ENCODE measurements at regions not wholly inside any gene's neighbourhood (a gene's known extent, or its start where the extent isn't known, plus 50 kb on each side); places are given as distances from the start of the nearest gene placed in this dataset.

DNA sequence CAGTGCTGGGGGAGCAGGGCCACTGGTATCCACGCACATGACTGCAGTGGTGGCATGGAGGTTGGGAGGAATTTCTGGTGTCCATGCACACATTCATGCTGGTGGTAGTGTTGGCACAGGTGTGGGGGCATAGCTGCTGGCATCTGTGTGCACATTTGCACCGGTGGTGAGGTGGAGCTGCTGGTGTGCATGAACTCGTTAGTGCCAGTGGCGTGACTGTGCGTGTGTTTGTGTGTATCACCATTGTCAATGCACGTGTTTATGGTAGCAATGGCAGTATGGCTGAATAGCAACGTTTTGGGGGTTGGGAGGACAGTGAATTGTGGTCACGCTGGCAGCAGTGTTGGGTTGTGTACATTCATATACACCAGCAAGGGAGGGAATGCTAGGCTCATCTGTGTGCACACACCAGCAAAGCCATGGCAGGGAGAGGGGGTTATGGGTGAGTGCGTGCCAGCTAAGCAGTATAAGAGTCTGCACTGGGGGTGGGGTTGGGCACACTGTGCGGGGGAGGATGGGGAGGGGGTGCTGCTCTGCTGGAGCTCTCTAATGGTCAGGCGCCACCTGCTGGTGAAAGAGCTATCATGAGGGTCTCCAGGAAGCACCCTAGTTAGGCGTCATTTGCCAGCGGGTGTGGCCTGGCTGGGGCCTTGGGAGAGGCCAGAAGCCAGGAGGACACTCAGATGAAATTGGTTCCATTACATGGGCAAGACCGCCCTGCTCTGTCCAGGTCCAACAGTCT, 626.1 kb upstream of the ID4 start:
- BruUV-seq (replicated peaks) = no TSS peak
- Histone ChIP-seq H3K9ac (ENCODE audit: low read length) (no peak overlapping the region), H4K20me1 (ENCODE audit: insufficient read depth) (no peaks in the 10 kb centered on the region), H3K4me3 (replicated peaks in 1 of 2; ENCODE audit: low read depth in 1 of 2, low read length in 2 of 2) (no peak overlapping the region), H3K4me1 (ENCODE audit: control insufficient read depth in 1 of 2, insufficient read depth in 2 of 2, low read length in 2 of 2) (0 out of 4 replicates have a peak, but pooled peaks cover 0 to 3% of the 10 kb centered on the region in 2 experiments), H2AFZ (ENCODE audit: low read depth, low read length, poor library complexity, severe bottlenecking) (no peak overlapping the region), H3K4me2 (ENCODE audit: low read length) (no peak overlapping the region), H3K27ac (ENCODE audit: low read depth, low read length) (no peak overlapping the region), H3K36me3 (ENCODE audit: control insufficient read depth in 1 of 2, insufficient read depth in 2 of 2, low read length in 2 of 2) (no peaks in the 10 kb centered on the region), H3K9me2 (ENCODE audit: insufficient read depth) (no peaks in the 10 kb centered on the region), H3K9me3 (ENCODE audit: control insufficient read depth in 1 of 2, insufficient read depth in 1 of 2, low read depth in 1 of 2, low read length in 2 of 2) (no peaks in the 10 kb centered on the region), H3K79me2 (ENCODE audit: insufficient read depth, low read length) (no peaks in the 10 kb centered on the region), H3K27me3 (ENCODE audit: insufficient read depth, low read length) (no peaks in the 10 kb centered on the region)
- ChIA-PET RAD21 (ENCODE audit: low non-redundant PET in 1 of 2, low total read pairs in 2 of 2, uncharacterized antibody in 2 of 2, unreplicated experiment in 2 of 2) (no interaction called here), POLR2A (no interaction called here), CTCF (interaction anchor here (1.0 kb wide), 1 partner anchor 186 kb away, joined by 6 read pairs; no protein-coding TSS in a partner anchor)
- DNase-seq (ENCODE audit: low read depth, low spot score) (no peak), ATAC-seq (peak; percentile 72)
- intact Hi-C loops (cut with micrococcal nuclease) = no loop called here
- no peak for TF ChIP-seq YY1 (IDR thresholded peaks at IDR 0.05; ENCODE audit: extremely low read depth, insufficient replicate concordance, low read depth, low read length)
- no peak for TF ChIP-seq POLR2AphosphoS5 (IDR thresholded peaks at IDR 0.05; ENCODE audit: low read depth, low read length)
- peak in 2 of 3 experiments; percentile 19 to 24; a peak in 1 of 6 replicates for TF ChIP-seq CTCF (IDR thresholded peaks at IDR 0.05 in 2 of 3, conservative IDR thresholded peaks at IDR 0.05 in 1 of 3; ENCODE audit: borderline replicate concordance in 1 of 3, insufficient read depth in 1 of 3, low read depth in 2 of 3, low read length in 2 of 3)

DNA sequence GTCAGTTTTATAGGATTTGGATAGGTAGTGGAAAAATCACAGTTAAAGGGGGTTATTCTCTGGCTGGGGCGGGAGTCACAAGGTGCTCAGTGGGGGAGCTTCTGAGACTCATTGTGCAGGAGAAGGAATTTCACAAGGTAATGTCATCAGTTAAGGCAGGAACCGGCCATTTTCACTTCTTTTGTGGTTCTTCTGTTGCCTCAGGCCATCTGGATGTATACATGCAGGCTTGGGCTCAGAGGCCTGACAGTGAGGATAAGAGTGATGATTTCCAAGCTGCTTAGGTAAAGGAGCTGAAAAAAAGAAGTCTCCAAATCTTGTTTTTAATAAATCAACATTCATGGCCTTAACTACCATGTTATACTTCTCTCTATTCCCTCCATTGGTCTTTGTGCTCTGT, 622.9 kb upstream of the ID4 start:
- RAD21 ChIA-PET (ENCODE audit: low non-redundant PET in 1 of 2, low total read pairs in 2 of 2, uncharacterized antibody in 2 of 2, unreplicated experiment in 2 of 2) = no interaction called here
- Histone ChIP-seq H3K4me1 (ENCODE audit: control insufficient read depth in 1 of 2, insufficient read depth in 2 of 2, low read length in 2 of 2) (0 out of 4 replicates have a peak, but pooled peaks cover 0 to under 1% of the 10 kb centered on the region in 2 experiments), H3K9me2 (ENCODE audit: insufficient read depth) (no peaks in the 10 kb centered on the region), H3K9me3 (ENCODE audit: control insufficient read depth in 1 of 2, insufficient read depth in 1 of 2, low read depth in 1 of 2, low read length in 2 of 2) (no peaks in the 10 kb centered on the region), H3K9ac (ENCODE audit: low read length) (no peak overlapping the region), H3K79me2 (ENCODE audit: insufficient read depth, low read length) (no peaks in the 10 kb centered on the region), H3K4me3 (replicated peaks in 1 of 2; ENCODE audit: low read depth in 1 of 2, low read length in 2 of 2) (no peak overlapping the region), H4K20me1 (ENCODE audit: insufficient read depth) (no peaks in the 10 kb centered on the region), H3K36me3 (ENCODE audit: control insufficient read depth in 1 of 2, insufficient read depth in 2 of 2, low read length in 2 of 2) (no peaks in the 10 kb centered on the region), H2AFZ (ENCODE audit: low read depth, low read length, poor library complexity, severe bottlenecking) (no peak overlapping the region), H3K4me2 (ENCODE audit: low read length) (no peak overlapping the region), H3K27me3 (ENCODE audit: insufficient read depth, low read length) (no peaks in the 10 kb centered on the region), H3K27ac (ENCODE audit: low read depth, low read length) (no peak overlapping the region)
- BruUV-seq (replicated peaks) = no TSS peak
- DNase-seq (ENCODE audit: low read depth, low spot score) (no peak), ATAC-seq (no peak)
- POLR2A ChIA-PET = no interaction called here
- intact Hi-C loops (cut with micrococcal nuclease) = no loop called here
- TF ChIP-seq CBX3 (IDR thresholded peaks at IDR 0.05; ENCODE audit: low read depth) (no peak), TCF7L2 (IDR thresholded peaks at IDR 0.05; ENCODE audit: borderline replicate concordance, extremely low read depth, insufficient read depth, insufficient read length) (no peak), ELF1 (IDR thresholded peaks at IDR 0.05; ENCODE audit: borderline replicate concordance, low read depth) (no peak), ATF3 (IDR thresholded peaks at IDR 0.05) (no peak)
- CTCF ChIA-PET = interaction anchor here (2.2 kb wide), 1 partner anchor 190 kb away, joined by 4 read pairs; no protein-coding TSS in a partner anchor
